Right renal cortex interstitium (tissue), 3 donors: ENCODE measurements at regions not wholly inside any gene's neighbourhood (a gene's known extent, or its start where the extent isn't known, plus 50 kb on each side); places are given as distances from the start of the nearest gene placed in this dataset.

Experiments
- DNase-seq, 3 donors: peaks; one replicate each; pipeline ENCODE4 v3.0.0-alpha.2; 2013; ENCODE audit warnings: low read depth in 3 of 3, low spot score in 2 of 3

- no peak for DNase-seq
Observed at GRCh38 chrY:7465185-7465621, 553.7 kb upstream of the AMELY start.

- DNase-seq = no peak
Observed at GRCh38 chrY:7464742-7465141, 553.2 kb upstream of the AMELY start.

GRCh38 chrY:7463711-7464110, 552.2 kb upstream of the AMELY start:
- no peak for DNase-seq

GRCh38 chrY:7463196-7463595, 551.6 kb upstream of the AMELY start:
- DNase-seq = no peak

GRCh38 chrY:7462657-7463056, 551.1 kb upstream of the AMELY start:
- DNase-seq = no peak

- no peak for DNase-seq
Observed at GRCh38 chrY:7461873-7462525, 550.4 kb upstream of the AMELY start.

GRCh38 chrY:7459802-7460201, 548.2 kb upstream of the AMELY start:
- DNase-seq = no peak

GRCh38 chrY:7458301-7459078, 546.9 kb upstream of the AMELY start:
- DNase-seq = no peak

- DNase-seq = no peak
Observed at GRCh38 chrY:7457286-7458015, 545.9 kb upstream of the AMELY start.

- DNase-seq = no peak
Observed at GRCh38 chrY:7455626-7456025, 544.1 kb upstream of the AMELY start.

- no peak for DNase-seq
Observed at GRCh38 chrY:7453336-7453735, 541.8 kb upstream of the AMELY start.

GRCh38 chrY:7452246-7452645, 540.7 kb upstream of the AMELY start:
- no peak for DNase-seq

- DNase-seq = no peak
Observed at GRCh38 chrY:7449860-7450259, 538.3 kb upstream of the AMELY start.

GRCh38 chrY:7448687-7449086, 537.1 kb upstream of the AMELY start:
- DNase-seq = no peak

- DNase-seq = no peak
Observed at GRCh38 chrY:7447881-7448516, 536.4 kb upstream of the AMELY start.

- no peak for DNase-seq
Observed at GRCh38 chrY:7444141-7444540, 532.6 kb upstream of the AMELY start.

GRCh38 chrY:7440796-7441530, 529.4 kb upstream of the AMELY start:
- DNase-seq = no peak

- no peak for DNase-seq
Observed at GRCh38 chrY:7437086-7437485, 525.5 kb upstream of the AMELY start.

- DNase-seq = no peak
Observed at GRCh38 chrY:7433817-7434809, 522.6 kb upstream of the AMELY start.
